Hematopoietic multipotent progenitor cell treated with erythropoietin and hydrocortisone succinate and interleukin-3 and kit ligand, for 15 days (in vitro differentiated cells): ENCODE measurements at regions not wholly inside any gene's neighbourhood (a gene's known extent, or its start where the extent isn't known, plus 50 kb on each side); places are given as distances from the start of the nearest gene placed in this dataset.

Experiments used
- DNase-seq: peaks from one replicate; pipeline ENCODE4 v3.0.0-alpha.2; 2015; ENCODE audit warnings: low spot score

DNA sequence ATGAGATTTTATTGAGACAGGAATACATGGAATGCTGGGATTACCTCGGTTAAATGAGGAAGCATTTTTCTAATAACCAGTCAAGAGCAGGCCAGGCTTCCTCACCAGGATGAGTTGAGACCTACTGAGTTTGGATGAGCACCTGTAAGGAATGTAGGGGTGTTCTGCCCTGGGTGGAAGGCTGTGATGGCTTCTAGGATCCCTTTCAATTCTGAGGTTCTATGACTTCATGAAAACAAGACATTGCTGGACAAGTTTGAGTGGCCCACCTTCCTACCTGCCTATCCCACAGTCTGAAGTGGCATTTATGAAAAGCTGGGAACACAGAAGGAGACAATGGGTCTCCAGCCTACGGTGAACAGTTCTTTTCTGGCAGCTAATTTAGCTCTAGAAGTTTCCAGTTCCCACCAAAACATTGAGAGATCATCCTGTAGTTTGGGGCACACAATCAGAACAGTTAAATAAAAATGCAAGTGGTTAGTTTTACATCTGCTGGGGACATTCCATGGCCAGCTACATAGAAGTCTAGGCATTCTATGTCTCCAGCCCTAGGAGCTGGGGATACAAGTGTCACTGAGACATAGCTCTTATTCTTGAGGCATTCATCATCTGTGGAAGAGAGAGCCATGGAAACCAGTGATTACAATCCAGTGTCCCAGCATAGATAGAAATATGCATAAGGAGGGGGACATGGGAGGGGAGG lies 51.3 kb upstream of the TSPAN2 start:
- no peak for DNase-seq

DNA sequence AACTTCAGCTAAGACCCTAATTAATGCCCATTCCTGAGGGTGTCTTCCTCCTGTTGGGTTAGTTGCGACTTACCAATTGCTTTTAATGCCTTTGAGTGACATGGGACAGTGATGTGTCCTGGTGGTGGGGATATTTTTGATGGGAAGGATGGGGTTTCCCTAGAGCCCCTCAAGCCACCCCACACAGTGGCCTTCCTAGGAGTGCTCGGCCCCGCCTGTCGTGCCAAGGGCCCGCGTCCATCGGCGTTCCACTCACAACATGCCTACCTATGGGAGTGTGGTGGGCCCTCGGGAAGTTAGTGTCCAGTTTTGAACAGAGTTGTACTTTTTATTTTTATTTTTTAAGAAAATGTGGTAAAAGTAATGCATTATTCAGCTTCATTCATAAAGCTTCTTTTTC lies 50.1 kb upstream of the TSPAN2 start:
- no peak for DNase-seq
